NCI-H2196 (cell line): ENCODE measurements at regions not wholly inside any gene's neighbourhood (a gene's known extent, or its start where the extent isn't known, plus 50 kb on each side); places are given as distances from the start of the nearest gene placed in this dataset.

ENCODE experiments used
- DNase-seq: peaks from one replicate; lab custom pipeline; 2025; ENCODE audit not compliant: unreplicated experiment; lab: John Stamatoyannopoulos, UW

DNA sequence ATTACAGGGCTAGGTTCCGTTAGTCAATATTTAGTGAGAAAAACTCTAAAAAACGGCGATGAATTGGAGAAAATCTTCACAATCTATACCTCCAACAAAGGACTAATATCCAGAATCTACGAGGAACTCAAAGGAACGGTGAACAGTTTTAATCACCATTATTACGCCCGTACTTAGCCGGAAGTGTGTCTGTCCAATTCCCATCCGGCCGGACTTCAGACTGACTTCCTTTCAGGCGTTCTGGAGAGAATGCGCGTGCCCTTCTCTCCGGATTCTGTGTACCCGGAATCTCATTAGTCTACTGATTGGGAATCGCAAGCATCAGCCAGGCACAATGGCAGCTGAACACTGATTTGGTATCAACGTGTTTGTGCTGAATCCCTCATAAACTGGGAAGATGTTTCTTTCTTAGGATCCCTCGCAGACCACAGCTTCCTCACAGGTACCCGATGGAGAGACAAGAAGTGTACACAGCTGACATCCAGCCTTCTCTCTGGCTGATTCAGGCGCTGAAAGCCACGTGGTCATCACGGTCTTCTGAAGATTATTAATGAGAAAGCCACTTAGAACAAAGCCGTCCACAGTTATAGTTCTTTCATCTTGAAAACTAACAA, 239.9 kb downstream of the ZNF516 start:
- DNase-seq = no peak

DNA sequence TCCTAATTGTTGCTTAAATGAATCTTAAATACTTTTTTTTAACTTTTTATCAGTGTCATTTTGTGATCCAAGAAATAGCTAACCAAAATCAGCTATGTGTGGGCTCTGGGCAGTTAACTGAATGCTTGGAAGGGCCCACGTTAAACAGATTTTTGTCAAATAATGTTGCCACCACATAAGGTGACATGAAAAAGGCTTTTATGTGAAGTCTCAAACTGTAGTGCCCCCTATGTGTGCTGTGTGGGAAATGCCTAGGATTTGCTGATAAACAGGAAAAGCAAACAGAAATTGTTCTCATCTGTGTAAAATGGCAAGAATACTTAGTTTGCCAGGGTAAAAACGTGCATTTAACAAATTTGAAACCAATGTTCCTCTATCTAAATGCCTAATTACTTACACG, 242.2 kb downstream of the ZNF516 start:
- DNase-seq = no peak

DNA sequence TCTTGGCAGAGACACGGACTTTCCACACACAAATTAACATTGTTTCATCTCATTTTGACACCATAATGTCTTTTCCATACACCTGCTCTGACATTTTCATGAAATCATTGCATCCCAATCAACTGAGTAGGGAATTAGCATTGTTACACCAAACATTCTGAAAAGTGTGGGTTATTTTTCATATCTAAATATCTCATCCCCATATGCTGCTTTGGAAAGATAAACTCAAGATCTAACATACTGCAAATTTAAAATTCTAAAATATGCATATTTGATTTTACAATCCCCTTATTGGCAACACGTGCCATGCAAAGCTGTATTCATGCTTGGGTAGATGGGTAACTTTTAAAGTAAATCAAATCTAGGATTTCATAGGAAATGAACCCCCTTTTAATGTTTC, 242.9 kb downstream of the ZNF516 start:
- DNase-seq = no peak

DNA sequence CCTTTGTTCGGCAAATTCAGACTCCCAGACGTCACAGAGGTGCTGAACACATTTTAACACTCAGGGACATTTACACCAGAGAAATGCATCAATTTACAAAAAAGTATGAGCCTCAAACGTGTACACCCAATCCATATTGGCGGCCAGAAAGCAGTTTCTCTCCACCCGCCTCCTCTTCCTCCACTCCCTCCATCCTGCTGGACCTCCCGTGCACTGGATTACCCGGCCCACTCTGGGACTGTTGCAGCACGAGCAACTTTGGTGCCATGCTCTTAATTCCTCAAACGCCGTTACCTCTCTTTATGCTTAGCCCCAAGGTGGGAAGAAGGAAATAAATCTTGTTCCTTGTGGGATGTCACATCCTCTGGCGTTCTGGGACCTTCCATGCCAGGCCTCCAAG, 243.4 kb downstream of the ZNF516 start:
- DNase-seq = no peak

DNA sequence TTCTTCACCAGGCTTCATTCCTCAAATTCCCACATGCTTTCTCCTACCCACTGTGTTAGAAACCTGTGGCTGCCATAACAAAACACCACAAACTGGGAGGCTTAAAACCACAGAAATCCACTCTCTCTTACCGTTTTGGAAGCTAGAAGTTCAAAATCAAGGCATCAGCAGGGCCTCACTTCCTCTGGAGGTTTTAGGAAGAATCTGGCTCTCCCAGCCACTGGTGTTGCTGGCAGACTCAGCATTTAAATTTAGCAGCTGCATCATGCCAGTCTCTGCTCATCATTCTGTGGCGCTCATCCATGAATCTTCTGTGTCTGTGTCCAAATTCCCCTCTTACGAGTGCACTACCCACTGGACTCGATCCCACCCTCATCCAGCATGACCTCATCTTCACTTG, 248.5 kb downstream of the ZNF516 start:
- DNase-seq = no peak

DNA sequence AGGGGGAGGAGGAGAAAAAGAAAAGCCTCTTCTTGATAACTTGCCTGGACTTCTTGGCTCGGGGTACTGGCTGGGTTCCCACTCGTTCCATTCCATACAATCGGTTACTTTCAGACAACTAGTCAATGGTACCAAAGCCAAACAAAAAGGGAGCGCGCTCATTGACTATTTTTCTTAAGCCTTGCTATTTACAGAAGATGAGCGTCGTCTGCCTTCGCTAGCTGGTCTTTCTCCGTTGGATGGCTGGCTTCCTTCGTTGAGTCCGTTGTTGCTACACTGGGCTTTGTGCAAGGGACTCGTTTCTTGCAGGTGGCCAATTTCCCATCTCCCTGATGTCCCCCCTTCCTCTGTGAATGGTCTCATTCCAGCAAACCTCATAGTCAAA, 260.4 kb downstream of the ZNF516 start:
- DNase-seq = no peak

DNA sequence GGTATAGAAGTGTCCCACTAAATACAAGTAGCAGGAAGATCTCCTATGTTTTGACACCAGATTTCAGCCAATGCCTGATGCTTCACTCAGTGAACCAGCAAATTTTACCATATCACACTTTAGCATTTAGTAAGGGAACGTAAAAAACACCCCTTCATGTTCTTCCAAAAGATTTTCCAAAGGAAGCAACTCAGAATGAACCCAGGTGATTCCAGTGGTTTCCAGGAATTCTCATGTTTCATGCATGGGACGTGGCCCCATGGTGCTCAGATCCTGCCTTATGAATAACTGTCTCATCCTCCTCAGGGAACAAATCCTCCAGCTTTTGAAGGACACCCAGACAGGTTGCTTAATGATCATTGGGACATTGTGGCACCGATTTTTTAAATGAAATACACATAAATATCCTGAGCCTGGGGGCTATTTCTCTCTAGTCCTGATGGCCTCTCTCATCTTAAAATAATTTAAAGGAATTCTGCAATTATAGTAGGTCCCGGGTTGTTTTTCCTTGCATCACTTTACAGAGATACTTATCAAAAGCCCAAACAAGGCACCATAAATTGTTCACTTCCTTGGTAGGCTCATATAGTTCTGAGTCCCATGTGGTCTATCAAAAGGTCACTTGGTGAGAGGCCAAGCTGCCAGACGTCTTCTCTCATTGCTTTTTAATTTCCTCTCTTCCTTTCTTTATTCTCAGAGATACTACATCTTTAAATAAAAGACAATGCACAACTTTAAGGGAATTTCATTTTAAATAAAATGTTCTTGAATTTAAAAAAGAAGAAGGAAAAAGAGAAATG, 261.0 kb downstream of the ZNF516 start:
- no peak for DNase-seq

DNA sequence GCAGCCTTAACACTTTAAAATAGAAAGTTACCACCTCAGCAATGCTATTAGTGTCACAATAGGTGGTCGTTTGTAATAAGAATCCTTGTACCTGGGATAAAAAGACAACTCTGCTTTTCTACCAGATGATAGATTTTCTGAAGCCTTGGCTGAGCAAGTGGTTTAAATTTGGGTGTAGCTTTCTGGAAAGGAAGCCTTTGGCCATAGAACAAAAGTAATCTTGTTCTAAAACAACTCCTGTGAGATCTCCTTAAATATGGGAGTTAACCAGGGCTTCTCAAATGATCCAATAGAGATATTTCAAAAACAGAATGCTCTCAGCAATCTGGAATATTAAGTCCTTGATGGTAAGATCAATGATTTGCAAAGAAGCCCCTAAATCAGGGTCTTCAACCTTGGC, 261.6 kb downstream of the ZNF516 start:
- no peak for DNase-seq

DNA sequence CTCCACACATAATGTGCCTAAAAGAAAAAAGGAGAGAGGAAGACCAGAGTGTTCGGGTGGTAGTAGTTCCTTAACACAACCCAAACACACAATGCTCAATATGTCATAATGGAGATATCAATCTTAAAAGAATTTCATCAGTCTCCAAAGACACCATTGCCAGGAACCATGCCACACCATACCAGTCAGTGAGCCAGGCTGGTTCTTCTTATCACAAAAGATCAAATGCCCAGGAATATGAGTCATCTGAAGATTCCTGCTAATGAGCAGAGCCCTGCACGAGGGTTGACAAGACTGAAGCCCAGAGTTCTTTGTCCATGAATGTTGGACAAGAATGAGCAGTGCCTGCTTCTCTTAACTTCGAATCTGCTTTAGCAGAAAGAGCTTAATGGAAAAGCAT, 262.3 kb downstream of the ZNF516 start:
- no peak for DNase-seq

DNA sequence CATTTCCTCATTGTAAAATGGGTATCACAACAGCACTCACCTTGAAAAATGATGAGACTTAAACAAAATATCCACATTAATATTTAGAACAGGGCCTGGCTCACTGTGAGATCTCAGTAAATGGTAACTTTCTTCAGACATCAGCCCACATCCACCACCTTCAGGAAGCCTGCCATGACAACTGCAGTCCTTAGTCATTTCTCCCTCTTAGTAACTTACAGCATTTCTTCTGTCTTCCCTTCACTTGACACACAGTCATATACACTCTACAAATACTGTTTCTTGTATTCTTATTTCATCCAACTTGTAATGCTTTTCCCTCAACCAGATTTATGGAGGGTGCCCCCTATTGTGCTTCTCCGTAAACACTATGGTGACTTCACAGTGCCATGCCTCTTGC, 263.0 kb downstream of the ZNF516 start:
- DNase-seq = no peak

DNA sequence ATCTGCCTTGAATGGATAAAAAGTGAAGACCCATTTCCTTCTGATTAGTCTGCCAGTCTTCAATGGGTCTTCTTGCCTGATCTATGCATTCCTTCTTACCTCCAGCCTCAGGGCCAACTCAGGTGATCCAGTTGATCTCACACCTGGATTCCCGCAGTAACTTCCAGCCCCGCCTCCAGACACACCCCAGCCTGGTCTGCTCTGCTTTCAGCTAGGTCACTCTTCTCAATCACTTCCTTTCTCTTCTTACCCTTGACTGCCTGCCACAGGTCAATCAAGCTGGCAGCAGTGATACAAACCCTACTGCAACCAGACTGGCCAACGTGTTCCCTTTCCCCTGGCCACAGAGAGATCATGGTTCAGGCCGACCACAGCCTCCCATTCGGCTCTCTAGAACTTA, 263.6 kb downstream of the ZNF516 start:
- no peak for DNase-seq

DNA sequence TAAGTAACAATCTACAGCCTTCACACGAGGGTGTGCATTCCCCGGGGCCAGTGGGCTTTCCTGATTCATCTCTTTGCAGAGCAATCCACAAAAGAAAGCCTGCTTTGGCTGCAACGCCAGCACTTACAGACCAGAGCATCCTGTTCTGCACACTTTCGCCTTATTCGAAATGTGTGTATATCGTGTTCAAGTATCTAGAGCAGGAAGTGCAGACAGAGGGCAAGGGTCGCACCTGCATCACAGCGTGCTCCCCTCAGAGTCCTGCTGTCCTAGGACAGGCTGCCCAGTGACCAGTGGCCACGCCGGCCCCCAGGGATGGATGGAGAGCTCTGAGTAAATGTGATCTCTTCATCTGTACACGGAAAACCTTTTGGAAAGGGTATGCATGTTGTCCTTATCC, 264.3 kb downstream of the ZNF516 start:
- DNase-seq = no peak

DNA sequence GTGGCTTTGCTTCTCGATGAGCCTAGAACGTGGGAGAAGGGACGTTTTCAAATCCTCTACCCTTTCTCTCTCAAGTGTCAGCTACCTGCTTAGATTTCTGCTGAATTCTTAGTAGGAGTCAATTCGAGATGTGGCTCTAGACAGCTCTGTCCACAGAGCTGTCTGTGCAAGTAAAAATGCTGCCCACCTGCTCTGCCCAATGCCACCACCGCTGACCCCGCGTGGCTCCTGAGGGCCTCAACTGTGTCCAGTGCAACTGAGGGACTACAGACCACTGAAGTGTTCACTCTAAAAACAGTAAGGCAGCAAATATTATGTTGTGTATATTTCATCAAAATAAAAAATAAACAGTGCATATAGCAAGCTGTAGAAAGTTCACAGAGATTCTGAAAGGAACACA, 266.3 kb downstream of the ZNF516 start:
- no peak for DNase-seq

DNA sequence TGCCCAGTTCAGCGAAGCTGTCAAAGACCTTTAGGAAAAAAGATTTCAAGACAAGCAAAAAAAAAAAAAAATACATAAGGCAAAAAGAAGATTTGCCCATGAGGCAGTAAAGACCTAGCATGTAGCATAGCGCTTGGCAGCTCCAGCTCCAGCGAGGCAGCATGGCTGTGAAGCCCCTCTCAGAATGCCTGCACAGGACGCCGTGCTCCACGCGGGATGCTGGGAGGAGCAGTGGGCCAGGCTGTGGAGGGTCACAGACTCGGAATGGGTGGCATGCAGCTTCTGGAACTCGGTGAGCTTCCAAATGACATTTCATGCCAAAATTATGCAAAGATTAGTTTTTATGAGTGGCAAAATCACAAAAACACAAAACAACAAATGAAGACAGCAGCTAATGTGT, 267.3 kb downstream of the ZNF516 start:
- no peak for DNase-seq

DNA sequence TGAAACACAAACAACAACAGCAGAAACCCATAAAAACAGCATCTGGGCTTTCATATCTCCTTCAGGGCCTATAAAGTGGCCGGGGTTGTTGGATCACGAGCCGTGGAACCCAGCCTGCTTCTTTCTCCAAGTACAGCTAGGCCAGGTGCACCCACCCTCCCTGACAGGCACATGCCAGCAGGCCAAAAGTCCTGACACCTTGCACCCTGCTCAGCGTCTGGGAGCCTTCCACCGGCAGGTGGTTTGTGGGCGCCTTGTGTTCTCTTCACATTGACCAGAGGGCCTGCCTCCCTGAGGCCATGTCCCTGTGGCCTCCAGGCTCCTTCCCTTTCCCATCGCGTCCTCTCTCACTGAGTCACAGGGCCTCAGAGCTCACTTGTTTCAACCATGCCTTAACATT, 271.6 kb downstream of the ZNF516 start:
- DNase-seq = no peak

DNA sequence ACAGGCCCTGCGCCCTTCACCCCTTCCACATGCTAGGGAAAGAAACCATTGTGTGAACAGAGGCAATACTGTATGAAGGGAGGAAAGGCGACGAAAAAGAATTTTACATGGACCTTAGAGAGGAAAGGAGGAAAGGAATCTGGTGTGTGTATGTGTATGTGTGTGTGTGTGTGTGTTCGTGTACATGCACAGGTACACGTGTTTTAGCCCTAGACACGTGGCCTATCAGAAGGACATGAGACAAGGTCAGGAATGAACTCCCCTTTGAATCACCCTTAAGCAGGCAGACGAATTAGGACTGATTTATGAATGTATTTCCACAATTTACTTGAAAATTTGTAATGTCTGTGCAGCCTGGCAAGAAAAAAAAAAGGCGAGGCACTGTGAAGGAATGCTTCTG, 276.0 kb downstream of the ZNF516 start:
- DNase-seq = no peak

DNA sequence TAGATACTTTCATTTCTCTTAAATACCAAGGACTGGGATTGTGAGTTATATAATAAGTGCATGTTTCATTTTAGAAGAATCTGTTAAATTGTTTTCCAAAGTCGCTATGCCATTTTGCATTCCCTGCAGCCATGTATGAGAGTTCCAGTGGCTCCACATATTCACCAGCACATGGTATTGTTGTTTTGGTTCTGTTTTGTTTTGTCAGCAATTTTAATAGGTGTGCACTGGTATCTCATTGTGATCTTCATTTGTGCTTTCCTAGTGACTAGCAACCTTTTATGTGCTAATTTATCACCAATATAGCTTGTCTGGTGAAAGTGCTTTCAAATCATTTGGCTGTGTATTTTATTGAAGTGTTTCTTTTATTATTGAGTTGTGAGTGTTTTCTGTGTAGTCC, 278.9 kb downstream of the ZNF516 start:
- no peak for DNase-seq

DNA sequence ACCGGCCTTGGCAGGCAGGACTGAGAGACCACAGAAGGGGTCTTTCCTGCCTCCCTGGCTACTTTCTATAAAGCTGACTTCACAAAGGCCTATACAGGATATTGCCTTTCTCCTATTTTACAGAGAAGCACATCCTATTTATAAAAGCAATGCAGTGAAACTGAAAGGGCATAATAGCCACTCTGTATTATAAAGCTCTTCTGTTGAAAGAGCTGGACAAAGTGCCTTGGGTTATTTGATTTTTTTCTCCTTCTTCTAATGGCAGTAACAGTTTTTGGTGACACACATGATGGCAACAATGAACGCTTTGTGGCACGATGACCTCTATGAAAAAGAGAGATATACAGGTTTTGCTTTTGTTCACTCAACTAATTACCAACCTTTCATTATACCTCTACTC, 281.1 kb downstream of the ZNF516 start:
- DNase-seq = no peak

DNA sequence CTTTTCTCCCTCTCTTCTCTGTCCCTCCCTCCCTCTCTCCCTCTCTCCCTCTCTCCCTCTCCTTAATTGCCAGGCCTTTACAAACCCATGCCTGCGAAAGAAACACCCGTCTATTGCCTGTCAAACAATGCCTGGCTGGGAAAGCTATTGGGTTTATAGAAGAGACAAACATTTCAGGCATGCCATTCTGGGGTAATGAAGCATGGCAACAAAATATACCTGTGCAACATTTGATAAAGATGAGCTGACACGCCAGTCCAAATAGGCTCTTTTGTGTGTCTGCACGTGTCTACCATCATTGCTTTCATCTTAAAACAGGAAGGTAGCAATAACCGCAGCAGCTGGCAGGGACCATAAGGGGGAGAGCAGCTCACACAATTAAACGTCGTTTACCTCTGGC, 282.1 kb downstream of the ZNF516 start:
- no peak for DNase-seq

DNA sequence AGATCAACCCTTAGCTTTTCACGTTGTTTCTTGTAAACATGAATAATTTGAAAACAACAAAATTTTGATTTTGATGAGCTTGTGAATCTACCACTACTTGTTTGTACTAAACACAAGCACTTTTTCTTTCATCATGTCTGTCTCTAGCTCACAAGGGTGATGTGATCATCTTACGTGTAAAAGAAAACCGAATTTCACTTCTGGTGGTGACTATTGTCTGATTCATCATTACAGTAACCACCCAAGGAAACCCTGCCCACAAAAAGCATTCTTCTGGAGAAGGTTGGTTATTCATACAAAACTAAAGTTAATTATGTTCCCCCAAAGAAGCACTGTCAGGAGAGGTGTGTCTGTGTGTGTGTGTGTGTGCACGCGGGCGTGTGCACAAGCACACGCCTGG, 285.4 kb downstream of the ZNF516 start:
- no peak for DNase-seq

DNA sequence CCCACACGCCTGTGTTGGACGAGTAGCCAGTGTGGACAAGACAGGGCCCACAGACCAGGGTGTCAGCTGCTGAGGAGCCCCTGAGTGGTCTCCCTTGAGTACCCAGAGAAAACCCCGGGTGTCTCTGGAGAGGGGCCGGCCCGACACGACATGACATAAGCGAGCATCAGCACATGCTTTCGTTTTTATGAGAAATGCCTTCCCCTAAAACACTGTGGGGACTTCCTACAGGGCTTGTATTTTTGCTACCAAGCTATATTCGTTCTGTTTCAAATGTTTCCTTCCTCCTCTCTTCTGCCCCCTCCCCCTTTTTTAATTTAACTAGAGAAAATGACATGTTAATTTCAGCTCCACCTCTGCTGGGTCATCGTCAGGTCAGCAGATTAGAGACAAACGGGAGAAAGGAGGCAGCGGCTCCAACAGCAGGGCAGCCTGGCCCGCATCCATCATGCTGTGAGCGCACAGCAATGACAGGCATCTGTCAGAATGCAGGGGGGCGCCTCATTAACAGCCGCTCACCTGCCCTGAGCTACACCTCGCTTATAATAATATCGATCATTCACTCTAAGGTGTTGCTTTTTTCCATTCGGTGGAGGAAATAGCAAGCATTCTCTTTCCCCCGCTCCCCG, 286.2 kb downstream of the ZNF516 start:
- no peak for DNase-seq

DNA sequence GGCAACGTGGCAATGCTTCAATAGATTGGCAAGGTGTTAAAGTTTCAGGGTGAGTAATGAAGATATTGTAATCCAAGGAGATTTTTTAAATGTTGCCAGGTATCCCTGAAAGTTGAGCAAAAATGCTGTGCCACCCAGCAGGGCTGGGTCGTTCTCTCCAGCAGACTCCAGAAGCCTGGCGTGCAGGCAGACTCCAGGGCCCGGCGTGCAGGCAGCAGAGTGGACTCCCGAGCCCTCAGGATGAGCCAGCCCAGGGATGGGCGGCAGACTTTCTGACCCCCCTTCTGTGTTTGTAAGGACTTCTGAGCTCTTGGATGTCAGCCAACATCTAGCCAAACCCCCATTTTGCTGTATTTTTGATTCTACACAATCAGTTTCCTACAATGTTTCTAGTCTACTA, 289.1 kb downstream of the ZNF516 start:
- no peak for DNase-seq

DNA sequence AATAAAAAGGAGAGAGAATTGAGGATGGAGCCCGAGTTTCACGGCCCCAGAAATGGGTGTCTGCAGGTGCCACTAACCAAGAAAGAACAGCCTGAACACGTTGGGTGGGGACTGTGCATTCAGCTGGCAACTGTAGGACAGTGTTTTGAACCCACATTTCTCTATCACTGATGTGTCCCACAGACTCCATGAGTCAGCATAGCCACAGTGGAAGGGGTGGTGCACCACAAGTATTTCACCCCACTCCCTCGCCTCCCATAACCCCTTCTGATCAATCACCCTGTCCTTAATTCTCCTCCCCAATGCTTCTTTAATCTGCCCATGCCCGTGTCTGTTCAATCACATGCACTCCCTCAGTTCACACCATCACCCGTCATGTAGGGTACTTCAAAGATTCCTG, 291.5 kb downstream of the ZNF516 start:
- no peak for DNase-seq
